GM12878 (cell line): ENCODE measurements at regions not wholly inside any gene's neighbourhood (a gene's known extent, or its start where the extent isn't known, plus 50 kb on each side); places are given as distances from the start of the nearest gene placed in this dataset.

Experiments
- ATAC-seq: fragments of 200-7000 bp; cut with Tn5 transposase; 3 replicates; pipeline ENCODE4 v1.9.1; 2020; ENCODE audit warnings: mild to moderate bottlenecking, moderate library complexity
- BruUV-seq: library from RNA; stranded (reverse); fragments of 400-500 nt; replicated peaks from 2 replicates; lab custom pipeline; 2021; lab: Mats Ljungman, UMichigan
- CTCF ChIA-PET: fragments of 300-600 bp; sonication (Branson Sonifier 250); formaldehyde crosslinking; extraction: SDS; loops from one replicate; lab custom pipeline; 2021; ENCODE audit warnings: inconsistent platforms; lab: Yijun Ruan, JAX
- POLR2A ChIA-PET: fragments of 350-600 bp; formaldehyde crosslinking; extraction: SDS; loops from one replicate; lab custom pipeline; 2021; ENCODE audit warnings: inconsistent platforms; lab: Charles Lee
- RAD21 ChIA-PET: fragments of 300-600 bp; sonication (Branson Sonifier 250); formaldehyde crosslinking; loops from one replicate; lab custom pipeline; 2023; ENCODE audit warnings: antibody characterized with exemption; ENCODE audit not compliant: unreplicated experiment; lab: Charles Lee
- SMC1A ChIA-PET: fragments of 300-600 bp; sonication (Branson Sonifier 250); formaldehyde crosslinking; loops from one replicate; lab custom pipeline; 2023; ENCODE audit not compliant: unreplicated experiment, uncharacterized antibody; lab: Charles Lee
- DNase-seq: peaks from one replicate; pipeline ENCODE4 v3.0.0-alpha.2; 2011; ENCODE audit warnings: low read depth, low spot score
- FAIRE-seq: peaks from 3 replicates; lab custom pipeline; 2011; peaks lifted over from hg19 to GRCh38; lab: Jason Lieb, UNC
- H2AFZ ChIP-seq: 2 replicates; pipeline ENCODE4 v1.6.0; 2011; ENCODE audit warnings: low read depth, low read length, control low read depth; ENCODE audit not compliant: control insufficient read depth
- H3K27ac ChIP-seq: 2 replicates; pipeline ENCODE4 v1.5.1; 2011; ENCODE audit warnings: control low read depth; ENCODE audit not compliant: control insufficient read depth, insufficient read depth
- H3K27me3 ChIP-seq, 2 experiments: replicated peaks in 1 of 2; 2 replicates each; pipeline versions ENCODE4 v1.6.0 to v1.6.1; 2011; ENCODE audit warnings: low read length in 1 of 2; ENCODE audit not compliant: control insufficient read depth in 2 of 2, insufficient read depth in 2 of 2
- H3K36me3 ChIP-seq, 2 experiments: 2 replicates each; pipeline ENCODE4 v1.5.1; 2011; ENCODE audit warnings: low read length in 1 of 2; ENCODE audit not compliant: control insufficient read depth in 2 of 2, insufficient read depth in 2 of 2
- H3K4me1 ChIP-seq: 2 replicates; pipeline ENCODE4 v1.6.1; 2011; ENCODE audit warnings: mild to moderate bottlenecking, low read length, moderate library complexity, mixed read lengths; ENCODE audit not compliant: control insufficient read depth, insufficient read depth
- H3K4me2 ChIP-seq: 2 replicates; pipeline ENCODE4 v1.6.0; 2011; ENCODE audit warnings: control low read depth; ENCODE audit not compliant: control insufficient read depth, insufficient read depth
- H3K4me3 ChIP-seq: fragments of 200-600 bp; sonication (generic); 2 replicates; pipeline ENCODE4 v1.5.1; 2016
- H3K79me2 ChIP-seq: 2 replicates; pipeline ENCODE4 v1.6.0; 2011; ENCODE audit warnings: low read length; ENCODE audit not compliant: control insufficient read depth, insufficient read depth
- H3K9ac ChIP-seq: 2 replicates; pipeline ENCODE4 v1.8.0; 2011; ENCODE audit warnings: low read length, control low read depth, mixed read lengths; ENCODE audit not compliant: control insufficient read depth, insufficient read depth
- H3K9me3 ChIP-seq: replicated peaks from 3 replicates; pipeline ENCODE4 v1.5.1; 2011; ENCODE audit warnings: mild to moderate bottlenecking, low read length; ENCODE audit not compliant: control insufficient read depth, insufficient read depth
- H4K20me1 ChIP-seq: 2 replicates; pipeline ENCODE4 v1.6.0; 2011; ENCODE audit not compliant: control insufficient read depth, insufficient read depth
- FOS ChIP-seq: IDR thresholded peaks from 3 replicates; pipeline ENCODE4 v1.6.1; 2011; ENCODE audit warnings: borderline replicate concordance; ENCODE audit not compliant: insufficient read length; ENCODE audit errors: extremely low read depth
- PML ChIP-seq: IDR thresholded peaks from 2 replicates; pipeline ENCODE4 v1.6.1; 2012; ENCODE audit warnings: low read length, inconsistent platforms
- SMC3 ChIP-seq: IDR thresholded peaks from 2 replicates; pipeline ENCODE4 v1.6.1; 2011; ENCODE audit warnings: low read length, improper control_type of control experiment, borderline replicate concordance
- STAT3 ChIP-seq: IDR thresholded peaks from 2 replicates; pipeline ENCODE4 v1.6.1; 2011; ENCODE audit warnings: low read depth, low read length, improper control_type of control experiment
- TBL1XR1 ChIP-seq: IDR thresholded peaks from 2 replicates; pipeline ENCODE4 v1.6.1; 2012; ENCODE audit warnings: low read depth, low read length, improper control_type of control experiment
- ZNF217 ChIP-seq: fragments of 450-650 bp; IDR thresholded peaks from 2 replicates; pipeline ENCODE4 v1.6.1; 2017; ENCODE audit warnings: antibody characterized with exemption, mild to moderate bottlenecking
- WGBS: methylation state at CpG from one replicate; pipeline ENCODE4 v1.1.6; 2016; ENCODE audit warnings: low lambda C conversion rate; ENCODE audit not compliant: insufficient replicate concordance, insufficient coverage; ENCODE audit errors: missing lambda C conversion rate; 5-methylcytosine and 5-hydroxymethylcytosine counted together
- in situ Hi-C: fragments of 300-500 bp; cut with MboI; formaldehyde crosslinking; loops from 9 replicates; pipeline ENCODE4 v1.14.3; 2018; ENCODE audit warnings: mixed read lengths
- intact Hi-C: fragments of 100-400 bp; cut with micrococcal nuclease; formaldehyde crosslinking; loops from one replicate; pipeline ENCODE4 v1.14.2; 2022; ENCODE audit not compliant: unreplicated experiment
- TF ChIP-seq, protein P1 (sequence below): fragments of 450-650 bp; IDR thresholded peaks from 2 replicates; pipeline ENCODE4 v1.6.1; 2018; ENCODE audit warnings: mild to moderate bottlenecking, low read depth, moderate library complexity; ENCODE audit not compliant: partially characterized antibody

DNA sequence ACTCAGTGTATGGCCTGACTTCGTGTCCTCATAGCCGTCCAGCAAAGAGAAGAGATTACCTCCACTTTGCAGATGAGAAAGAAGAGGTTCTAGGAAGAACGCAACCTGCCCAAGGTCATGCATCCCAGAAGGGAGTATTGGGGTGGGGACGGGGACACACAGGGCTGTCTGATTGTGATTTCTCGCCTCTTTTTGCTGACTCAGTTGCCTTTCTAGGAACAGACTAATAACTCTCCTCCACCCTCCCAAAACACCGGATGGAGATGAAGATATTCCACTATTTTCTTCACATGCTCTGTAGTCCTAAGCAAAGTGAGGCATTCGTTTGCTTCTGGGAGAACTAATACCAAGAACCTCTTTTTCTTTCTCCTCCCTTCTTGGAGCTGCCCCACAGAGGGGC, 529.3 kb downstream of the MIAT start:
- no peak for DNase-seq
- no TSS peak for BruUV-seq
- no peaks in the 10 kb centered on the region for H3K27me3 ChIP-seq
- ChIA-PET POLR2A (no interaction called here), RAD21 (no interaction called here), SMC1A (no interaction called here), CTCF (interaction anchor here (0.6 kb wide), 1 partner anchor 276 kb away, joined by 3 read pairs; no protein-coding TSS in a partner anchor)
- in situ Hi-C loops: no loop called here
- H4K20me1 ChIP-seq: no peaks in the 10 kb centered on the region
- H3K4me3 ChIP-seq: no peak overlapping the region
- H3K9me3 ChIP-seq: no peaks in the 10 kb centered on the region
- H3K27ac ChIP-seq: no peak overlapping the region
- no peak overlapping the region for H3K4me2 ChIP-seq
- intact Hi-C loops: no loop called here
- H3K36me3 ChIP-seq: no peaks in the 10 kb centered on the region
- no peak for ATAC-seq
- FAIRE-seq: no peak
- TF ChIP-seq SMC3 (no peak), TBL1XR1 (no peak), STAT3 (no peak), FOS (no peak), ZNF217 (no peak), PML (no peak)
- TF ChIP-seq, protein P1, sequence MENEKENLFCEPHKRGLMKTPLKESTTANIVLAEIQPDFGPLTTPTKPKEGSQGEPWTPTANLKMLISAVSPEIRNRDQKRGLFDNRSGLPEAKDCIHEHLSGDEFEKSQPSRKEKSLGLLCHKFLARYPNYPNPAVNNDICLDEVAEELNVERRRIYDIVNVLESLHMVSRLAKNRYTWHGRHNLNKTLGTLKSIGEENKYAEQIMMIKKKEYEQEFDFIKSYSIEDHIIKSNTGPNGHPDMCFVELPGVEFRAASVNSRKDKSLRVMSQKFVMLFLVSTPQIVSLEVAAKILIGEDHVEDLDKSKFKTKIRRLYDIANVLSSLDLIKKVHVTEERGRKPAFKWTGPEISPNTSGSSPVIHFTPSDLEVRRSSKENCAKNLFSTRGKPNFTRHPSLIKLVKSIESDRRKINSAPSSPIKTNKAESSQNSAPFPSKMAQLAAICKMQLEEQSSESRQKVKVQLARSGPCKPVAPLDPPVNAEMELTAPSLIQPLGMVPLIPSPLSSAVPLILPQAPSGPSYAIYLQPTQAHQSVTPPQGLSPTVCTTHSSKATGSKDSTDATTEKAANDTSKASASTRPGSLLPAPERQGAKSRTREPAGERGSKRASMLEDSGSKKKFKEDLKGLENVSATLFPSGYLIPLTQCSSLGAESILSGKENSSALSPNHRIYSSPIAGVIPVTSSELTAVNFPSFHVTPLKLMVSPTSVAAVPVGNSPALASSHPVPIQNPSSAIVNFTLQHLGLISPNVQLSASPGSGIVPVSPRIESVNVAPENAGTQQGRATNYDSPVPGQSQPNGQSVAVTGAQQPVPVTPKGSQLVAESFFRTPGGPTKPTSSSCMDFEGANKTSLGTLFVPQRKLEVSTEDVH: no peak
- no peaks in the 10 kb centered on the region for H3K4me1 ChIP-seq
- no peak overlapping the region for H3K9ac ChIP-seq
- H2AFZ ChIP-seq: no peak overlapping the region
- WGBS: 21% methylated on average over 7 of the region's 7 CpGs
- H3K79me2 ChIP-seq: no peaks in the 10 kb centered on the region
